HCT116 (cell line): ENCODE measurements at regions not wholly inside any gene's neighbourhood (a gene's known extent, or its start where the extent isn't known, plus 50 kb on each side); places are given as distances from the start of the nearest gene placed in this dataset.

Experiments used
- ATAC-seq: fragments of 200-7000 bp; cut with Tn5 transposase; 2 replicates; pipeline ENCODE4 v1.9.1; 2020; ENCODE audit warnings: mild to moderate bottlenecking, moderate library complexity
- BruUV-seq: library from RNA; stranded (reverse); fragments of 400-500 nt; replicated peaks from 2 replicates; lab custom pipeline; 2021; lab: Mats Ljungman, UMichigan
- CTCF ChIA-PET: fragments of 300-600 bp; sonication (Branson Sonifier 250); formaldehyde crosslinking; loops from one replicate; lab custom pipeline; 2021; ENCODE audit warnings: antibody characterized with exemption; lab: Charles Lee
- POLR2A ChIA-PET: fragments of 300-600, 350-600 bp; sonication (Branson Sonifier 250); formaldehyde crosslinking; loops from one replicate; lab custom pipeline; 2021; ENCODE audit warnings: antibody characterized with exemption; lab: Charles Lee
- RAD21 ChIA-PET, 2 experiments: fragments of 300-600 bp; sonication (Branson Sonifier 250); formaldehyde crosslinking; loops; one replicate each; lab custom pipeline; 2023; ENCODE audit warnings: low total read pairs in 2 of 2; ENCODE audit not compliant: uncharacterized antibody in 2 of 2, unreplicated experiment in 2 of 2, low non-redundant PET in 1 of 2; lab: Charles Lee
- DNase-seq: peaks from one replicate; pipeline ENCODE4 v3.0.0-alpha.2; 2010; ENCODE audit warnings: low read depth, low spot score
- H2AFZ ChIP-seq: fragments of 200-600 bp; shearing (Covaris generic), sonication (generic); 2 replicates; pipeline ENCODE4 v1.6.1; 2017; ENCODE audit warnings: low read depth, mixed run types, mixed read lengths, antibody characterized with exemption, low read length; ENCODE audit not compliant: poor library complexity, severe bottlenecking
- H3K27ac ChIP-seq: 2 replicates; pipeline ENCODE4 v1.5.1; 2012; ENCODE audit warnings: low read depth, low read length
- H3K27me3 ChIP-seq: fragments of 200-600 bp; sonication (generic); 2 replicates; pipeline ENCODE4 v1.6.1; 2016; ENCODE audit warnings: mixed run types, low read length, mixed read lengths; ENCODE audit not compliant: insufficient read depth
- H3K36me3 ChIP-seq, 2 experiments: fragments of 200-500 bp in 1 of 2; fragments of 200-600 bp in 1 of 2; sonication (Bioruptor generic) in 1 of 2; sonication (generic) in 1 of 2; 2 replicates each; pipeline versions ENCODE4 v1.5.1 to v1.6.1; 2014 to 2016; ENCODE audit warnings: low read length in 2 of 2, inconsistent platforms in 1 of 2, mixed read lengths in 1 of 2, mixed run types in 1 of 2; ENCODE audit not compliant: insufficient read depth in 2 of 2, control insufficient read depth in 1 of 2
- H3K4me1 ChIP-seq, 2 experiments: fragments of 200-600 bp in 1 of 2; sonication (generic) in 1 of 2; 2 replicates each; pipeline versions ENCODE4 v1.5.1 to v1.6.1; 2012 to 2017; ENCODE audit warnings: low read length in 2 of 2, inconsistent platforms in 1 of 2, mild to moderate bottlenecking in 1 of 2, mixed read lengths in 1 of 2, mixed run types in 1 of 2, moderate library complexity in 1 of 2; ENCODE audit not compliant: insufficient read depth in 2 of 2, control insufficient read depth in 1 of 2
- H3K4me2 ChIP-seq: fragments of 200-600 bp; sonication (generic); 2 replicates; pipeline ENCODE4 v1.6.1; 2017; ENCODE audit warnings: mixed run types, low read length, mixed read lengths
- H3K4me3 ChIP-seq, 2 experiments: fragments of 200-600 bp in 1 of 2; sonication (generic) in 1 of 2; replicated peaks in 1 of 2; 2 replicates each; pipeline ENCODE4 v1.5.1; 2011 to 2016; ENCODE audit warnings: low read length in 2 of 2, control low read depth in 1 of 2, low read depth in 1 of 2, mild to moderate bottlenecking in 1 of 2, mixed read lengths in 1 of 2, mixed run types in 1 of 2
- H3K79me2 ChIP-seq: fragments of 200-600 bp; sonication (generic); 2 replicates; pipeline ENCODE4 v1.6.1; 2017; ENCODE audit warnings: mild to moderate bottlenecking, mixed run types, low read length, moderate library complexity, mixed read lengths; ENCODE audit not compliant: insufficient read depth
- H3K9ac ChIP-seq: fragments of 200-600 bp; sonication (generic); 2 replicates; pipeline ENCODE4 v1.6.1; 2016; ENCODE audit warnings: low read length, mixed read lengths
- H3K9me2 ChIP-seq: fragments of 200-600 bp; sonication (generic), shearing (Covaris generic); 2 replicates; pipeline ENCODE4 v1.6.1; 2017; ENCODE audit warnings: mixed run types, mild to moderate bottlenecking, moderate library complexity; ENCODE audit not compliant: insufficient read depth
- H3K9me3 ChIP-seq, 2 experiments: fragments of 200-500 bp in 1 of 2; fragments of 200-600 bp in 1 of 2; sonication (Bioruptor generic) in 1 of 2; sonication (generic) in 1 of 2; 2 replicates each; pipeline ENCODE4 v1.6.1; 2014 to 2017; ENCODE audit warnings: low read length in 2 of 2, mixed read lengths in 2 of 2, inconsistent platforms in 1 of 2, low read depth in 1 of 2, mild to moderate bottlenecking in 1 of 2, mixed run types in 1 of 2, moderate library complexity in 1 of 2; ENCODE audit not compliant: control insufficient read depth in 1 of 2, insufficient read depth in 1 of 2
- H4K20me1 ChIP-seq: fragments of 200-600 bp; sonication (generic), shearing (Covaris generic); 2 replicates; pipeline ENCODE4 v1.6.1; 2017; ENCODE audit warnings: mixed run types, mild to moderate bottlenecking, moderate library complexity; ENCODE audit not compliant: insufficient read depth
- CBX3 ChIP-seq: IDR thresholded peaks from 2 replicates; pipeline ENCODE4 v1.6.1; 2012; ENCODE audit warnings: low read depth
- CEBPB ChIP-seq: IDR thresholded peaks from 2 replicates; pipeline ENCODE4 v1.6.1; 2012; ENCODE audit warnings: low read depth
- EGR1 ChIP-seq: IDR thresholded peaks from 2 replicates; pipeline ENCODE4 v1.6.1; 2012; ENCODE audit warnings: low read depth
- ELF1 ChIP-seq: IDR thresholded peaks from 2 replicates; pipeline ENCODE4 v1.6.1; 2012; ENCODE audit warnings: low read depth, borderline replicate concordance
- EZH2 ChIP-seq: fragments of 200-600 bp; sonication (generic); IDR thresholded peaks from 2 replicates; pipeline ENCODE4 v1.6.1; 2017; ENCODE audit warnings: antibody characterized with exemption, mixed run types
- EZH2phosphoT487 ChIP-seq: fragments of 200-600 bp; IDR thresholded peaks from 2 replicates; pipeline ENCODE4 v1.6.1; 2018; ENCODE audit warnings: antibody characterized with exemption, borderline replicate concordance
- JUND ChIP-seq: IDR thresholded peaks from 2 replicates; pipeline ENCODE4 v1.6.1; 2012
- POLR2AphosphoS5 ChIP-seq: IDR thresholded peaks from 2 replicates; pipeline ENCODE4 v1.6.1; 2011; ENCODE audit warnings: mild to moderate bottlenecking, low read depth, low read length, moderate library complexity
- RAD21 ChIP-seq: IDR thresholded peaks from 2 replicates; pipeline ENCODE4 v1.6.1; 2012; ENCODE audit warnings: low read depth, mild to moderate bottlenecking
- SP1 ChIP-seq: IDR thresholded peaks from 2 replicates; pipeline ENCODE4 v1.6.1; 2012; ENCODE audit warnings: low read depth
- SRF ChIP-seq: IDR thresholded peaks from 2 replicates; pipeline ENCODE4 v1.6.1; 2012; ENCODE audit warnings: low read depth
- TCF7L2 ChIP-seq: IDR thresholded peaks from 2 replicates; pipeline ENCODE4 v1.7.0; 2011; ENCODE audit warnings: borderline replicate concordance, inconsistent platforms; ENCODE audit not compliant: insufficient read depth, insufficient read length; ENCODE audit errors: extremely low read depth
- YY1 ChIP-seq: IDR thresholded peaks from 2 replicates; pipeline ENCODE4 v1.6.1; 2011; ENCODE audit warnings: low read length, low read depth, moderate library complexity, mild to moderate bottlenecking; ENCODE audit not compliant: insufficient replicate concordance; ENCODE audit errors: extremely low read depth
- ZFX ChIP-seq: fragments of 450-650 bp; IDR thresholded peaks from 2 replicates; pipeline ENCODE4 v1.6.1; 2017
- ZNF274 ChIP-seq: fragments of 200-500 bp; sonication (Bioruptor generic); IDR thresholded peaks from 2 replicates; pipeline ENCODE4 v1.6.1; 2014; ENCODE audit warnings: mild to moderate bottlenecking, low read depth, low read length, inconsistent platforms
- intact Hi-C: fragments of 100-400 bp; cut with micrococcal nuclease; formaldehyde crosslinking; loops from 2 replicates; pipeline ENCODE4 v1.10.0; 2022
- TF ChIP-seq, protein P1 (sequence below): IDR thresholded peaks from 2 replicates; pipeline ENCODE4 v1.6.1; 2012
- TF ChIP-seq, protein P2 (sequence below): IDR thresholded peaks from 2 replicates; pipeline ENCODE4 v1.6.1; 2012
- TF ChIP-seq, protein P3 (sequence below): IDR thresholded peaks from 2 replicates; pipeline ENCODE4 v1.6.1; 2011; ENCODE audit warnings: mild to moderate bottlenecking, low read length, moderate library complexity; ENCODE audit not compliant: insufficient replicate concordance; ENCODE audit errors: extremely low read depth

DNA sequence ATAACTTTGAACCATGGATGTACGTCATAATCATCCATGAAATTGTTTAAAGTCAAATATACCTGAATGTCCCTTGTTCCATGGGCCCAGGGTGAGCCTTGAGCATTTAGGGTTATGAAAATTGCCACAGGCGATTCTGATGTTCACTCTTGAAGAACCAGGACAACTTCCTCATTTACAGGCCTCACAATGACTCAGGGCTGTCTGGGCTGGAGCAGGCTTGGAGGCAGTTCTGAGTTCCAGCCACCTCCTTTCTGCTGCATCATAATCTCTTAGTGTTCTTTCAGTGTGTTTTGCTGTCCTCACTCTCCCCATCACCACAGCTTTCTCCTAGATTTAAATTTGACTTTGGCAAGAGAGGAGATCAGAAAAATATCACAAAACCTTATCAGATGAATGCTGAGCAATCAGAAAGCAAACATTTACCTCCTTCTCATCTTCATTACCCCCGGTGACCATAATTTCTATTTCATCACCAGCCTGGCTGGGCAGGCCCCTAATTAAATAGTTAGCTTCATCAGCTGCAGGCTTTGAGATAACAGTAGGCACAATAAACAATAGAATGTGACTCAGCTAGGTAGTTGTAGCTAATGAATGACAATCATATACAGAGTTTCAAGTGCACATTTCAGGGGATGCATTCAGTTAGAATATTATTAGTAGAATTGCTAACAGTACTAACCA, 571.0 kb downstream of the SH2D4B start:
- H4K20me1 ChIP-seq: no peaks in the 10 kb centered on the region
- POLR2A ChIA-PET: no interaction called here
- H3K27me3 ChIP-seq: no peaks in the 10 kb centered on the region
- no TSS peak for BruUV-seq
- H3K9me2 ChIP-seq: no peaks in the 10 kb centered on the region
- H3K27ac ChIP-seq: no peak overlapping the region
- H3K4me3 ChIP-seq: no peak overlapping the region
- no peak overlapping the region for H3K4me2 ChIP-seq
- H2AFZ ChIP-seq: no peak overlapping the region
- no peaks in the 10 kb centered on the region for H3K79me2 ChIP-seq
- DNase-seq (no peak), ATAC-seq (no peak)
- RAD21 ChIA-PET: no interaction called here
- no peak overlapping the region for H3K9ac ChIP-seq
- H3K4me1 ChIP-seq: no peaks in the 10 kb centered on the region
- intact Hi-C loops: no loop called here
- H3K9me3 ChIP-seq: peaks cover 0 to 3% of the 10 kb centered on the region in 2 experiments; a peak in 1 of 4 replicates
- no peak for TF ChIP-seq SRF
- TF ChIP-seq ZNF274: no peak
- no peak for TF ChIP-seq EZH2phosphoT487
- CTCF ChIA-PET: no interaction called here
- H3K36me3 ChIP-seq: no peaks in the 10 kb centered on the region

DNA sequence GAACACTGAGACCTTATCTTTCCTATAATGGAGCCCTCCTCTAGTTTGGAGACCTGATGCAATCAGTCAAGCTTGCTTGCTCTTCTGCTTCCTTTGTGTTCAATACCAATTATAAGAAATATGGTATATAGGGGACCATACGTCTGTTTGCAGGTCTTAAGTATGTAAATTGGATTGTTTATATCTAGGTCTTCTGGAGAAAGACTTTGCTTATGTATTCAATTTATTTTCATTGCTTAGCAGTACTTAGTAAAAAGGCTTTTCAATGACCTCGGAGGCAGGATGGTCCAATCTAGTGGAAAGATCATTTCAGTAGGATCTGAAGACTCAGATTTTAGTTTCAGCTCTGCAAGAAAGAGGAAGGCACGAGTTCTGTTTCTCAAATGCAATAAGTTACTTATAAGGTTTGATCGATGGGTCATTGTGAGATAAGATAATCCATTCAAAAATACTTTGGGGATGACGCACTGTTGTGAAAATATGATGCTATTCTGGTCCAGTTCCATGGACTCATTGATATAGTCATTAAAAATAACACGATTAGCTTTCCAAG, 571.6 kb downstream of the SH2D4B start:
- Histone ChIP-seq H2AFZ (no peak overlapping the region), H3K4me1 (no peaks in the 10 kb centered on the region), H3K4me2 (no peak overlapping the region), H3K36me3 (no peaks in the 10 kb centered on the region), H4K20me1 (no peaks in the 10 kb centered on the region), H3K9me2 (no peaks in the 10 kb centered on the region), H3K27ac (no peak overlapping the region), H3K9me3 (no peaks in the 10 kb centered on the region), H3K79me2 (no peaks in the 10 kb centered on the region), H3K4me3 (no peak overlapping the region), H3K9ac (no peak overlapping the region), H3K27me3 (no peaks in the 10 kb centered on the region)
- no peak for DNase-seq
- ChIA-PET POLR2A (no interaction called here), RAD21 (no interaction called here), CTCF (no interaction called here)
- ATAC-seq: no peak
- intact Hi-C loops: no loop called here
- no peak for TF ChIP-seq ZNF274
- TF ChIP-seq JUND: no peak
- no peak for TF ChIP-seq POLR2AphosphoS5
- no peak for TF ChIP-seq SRF
- TF ChIP-seq YY1: no peak
- no peak for TF ChIP-seq RAD21
- no peak for TF ChIP-seq CEBPB
- TF ChIP-seq ZFX: no peak
- TF ChIP-seq ELF1: no peak
- TF ChIP-seq EGR1: no peak
- TF ChIP-seq, protein P1, sequence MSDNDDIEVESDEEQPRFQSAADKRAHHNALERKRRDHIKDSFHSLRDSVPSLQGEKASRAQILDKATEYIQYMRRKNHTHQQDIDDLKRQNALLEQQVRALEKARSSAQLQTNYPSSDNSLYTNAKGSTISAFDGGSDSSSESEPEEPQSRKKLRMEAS: no peak
- TF ChIP-seq, protein P2, sequence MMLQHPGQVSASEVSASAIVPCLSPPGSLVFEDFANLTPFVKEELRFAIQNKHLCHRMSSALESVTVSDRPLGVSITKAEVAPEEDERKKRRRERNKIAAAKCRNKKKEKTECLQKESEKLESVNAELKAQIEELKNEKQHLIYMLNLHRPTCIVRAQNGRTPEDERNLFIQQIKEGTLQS: no peak
- TF ChIP-seq TCF7L2: no peak
- no peak for TF ChIP-seq EZH2
- TF ChIP-seq SP1: no peak
- no peak for TF ChIP-seq CBX3
- TF ChIP-seq, protein P3, sequence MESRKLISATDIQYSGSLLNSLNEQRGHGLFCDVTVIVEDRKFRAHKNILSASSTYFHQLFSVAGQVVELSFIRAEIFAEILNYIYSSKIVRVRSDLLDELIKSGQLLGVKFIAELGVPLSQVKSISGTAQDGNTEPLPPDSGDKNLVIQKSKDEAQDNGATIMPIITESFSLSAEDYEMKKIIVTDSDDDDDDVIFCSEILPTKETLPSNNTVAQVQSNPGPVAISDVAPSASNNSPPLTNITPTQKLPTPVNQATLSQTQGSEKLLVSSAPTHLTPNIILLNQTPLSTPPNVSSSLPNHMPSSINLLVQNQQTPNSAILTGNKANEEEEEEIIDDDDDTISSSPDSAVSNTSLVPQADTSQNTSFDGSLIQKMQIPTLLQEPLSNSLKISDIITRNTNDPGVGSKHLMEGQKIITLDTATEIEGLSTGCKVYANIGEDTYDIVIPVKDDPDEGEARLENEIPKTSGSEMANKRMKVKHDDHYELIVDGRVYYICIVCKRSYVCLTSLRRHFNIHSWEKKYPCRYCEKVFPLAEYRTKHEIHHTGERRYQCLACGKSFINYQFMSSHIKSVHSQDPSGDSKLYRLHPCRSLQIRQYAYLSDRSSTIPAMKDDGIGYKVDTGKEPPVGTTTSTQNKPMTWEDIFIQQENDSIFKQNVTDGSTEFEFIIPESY: no peak
- no TSS peak for BruUV-seq
